ENCODE measurements at regions not wholly inside any gene's neighbourhood (a gene's known extent, or its start where the extent isn't known, plus 50 kb on each side); places are given as distances from the start of the nearest gene placed in this dataset.

DNA sequence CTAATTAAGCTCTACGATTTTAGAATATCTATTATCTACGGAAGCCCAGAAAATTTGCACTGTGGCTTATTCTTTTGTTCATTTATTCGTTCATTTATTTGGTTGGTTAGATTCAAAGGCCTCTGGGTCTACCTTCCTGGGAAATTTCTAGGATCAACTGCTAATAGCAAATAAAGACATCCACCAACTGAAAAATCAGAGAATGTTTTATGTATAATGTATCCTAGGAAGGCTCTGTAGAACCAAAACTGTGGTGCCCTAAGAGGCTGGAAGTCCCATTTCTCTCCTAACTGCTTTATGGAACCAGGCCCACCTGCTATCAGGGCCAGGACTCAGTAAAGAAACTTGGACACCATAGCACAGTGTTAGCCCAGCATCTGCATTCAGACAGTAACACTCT is 923.4 kb upstream of the AUTS2 start (continued):
- TF ChIP-seq, protein P1, sequence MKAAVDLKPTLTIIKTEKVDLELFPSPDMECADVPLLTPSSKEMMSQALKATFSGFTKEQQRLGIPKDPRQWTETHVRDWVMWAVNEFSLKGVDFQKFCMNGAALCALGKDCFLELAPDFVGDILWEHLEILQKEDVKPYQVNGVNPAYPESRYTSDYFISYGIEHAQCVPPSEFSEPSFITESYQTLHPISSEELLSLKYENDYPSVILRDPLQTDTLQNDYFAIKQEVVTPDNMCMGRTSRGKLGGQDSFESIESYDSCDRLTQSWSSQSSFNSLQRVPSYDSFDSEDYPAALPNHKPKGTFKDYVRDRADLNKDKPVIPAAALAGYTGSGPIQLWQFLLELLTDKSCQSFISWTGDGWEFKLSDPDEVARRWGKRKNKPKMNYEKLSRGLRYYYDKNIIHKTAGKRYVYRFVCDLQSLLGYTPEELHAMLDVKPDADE (IDR thresholded peaks at IDR 0.05), result no peak
- no peak for TF ChIP-seq ZNF331 (CRISPR knock-in tag; IDR thresholded peaks at IDR 0.05; ENCODE audit: low read depth)
- no peak for TF ChIP-seq NANOG (IDR thresholded peaks at IDR 0.05; ENCODE audit: borderline replicate concordance)
- no peak for TF ChIP-seq STAT1 (IDR thresholded peaks at IDR 0.05; ENCODE audit: unreplicated experiment)
- TF ChIP-seq CREB1 (CRISPR knock-in tag; IDR thresholded peaks at IDR 0.05; ENCODE audit: low read depth), result no peak
- TF ChIP-seq JUNB (IDR thresholded peaks at IDR 0.05; ENCODE audit: unreplicated experiment), result no peak
- TF ChIP-seq ZNF114 (CRISPR knock-in tag; IDR thresholded peaks at IDR 0.05), result no peak
- no peak for TF ChIP-seq EZH2phosphoT487 (IDR thresholded peaks at IDR 0.05; ENCODE audit: unreplicated experiment)

DNA sequence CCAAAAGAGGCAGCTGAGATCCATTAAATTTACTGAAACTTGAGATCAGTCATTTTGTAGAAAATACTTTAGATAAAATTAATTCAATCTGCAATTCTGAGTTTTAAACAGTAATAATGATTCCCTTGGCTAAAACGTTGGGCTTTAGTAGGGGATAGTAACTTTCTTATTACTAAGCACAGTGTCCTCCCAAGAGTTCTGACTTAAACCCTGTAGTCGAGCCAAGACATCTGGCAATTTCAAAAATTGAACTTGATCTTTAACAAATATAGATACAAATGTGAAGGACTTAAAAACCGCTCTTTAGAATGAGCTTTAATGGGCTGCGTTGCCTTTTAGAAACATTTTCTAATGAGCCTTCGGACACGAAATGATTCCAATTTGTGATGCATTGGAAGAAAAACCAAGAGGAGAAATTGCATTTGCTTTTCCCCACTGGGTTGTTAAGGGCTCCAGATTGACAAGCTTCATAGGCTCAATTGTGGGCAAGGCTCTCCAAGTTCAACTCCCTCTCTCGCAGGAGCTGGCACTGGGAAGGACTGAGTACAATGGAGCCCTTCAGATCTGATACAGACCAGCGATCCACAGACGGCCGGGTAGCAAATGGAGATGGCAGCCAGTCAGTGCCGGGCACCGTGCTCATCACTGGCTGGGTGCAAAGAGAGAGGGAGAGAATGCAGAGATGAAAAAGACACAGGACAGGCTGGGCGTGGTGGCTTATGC is 921.3 kb upstream of the AUTS2 start:
- H3K9me2 ChIP-seq (ENCODE audit: insufficient read depth), result no peaks in the 10 kb centered on the region
- H3K27me3 ChIP-seq (ENCODE audit: insufficient read depth), result no peaks in the 10 kb centered on the region
- ATAC-seq (no peak), DNase-seq (ENCODE audit: low spot score) (no peak)
- no peaks in the 10 kb centered on the region for H3K79me2 ChIP-seq (replicated peaks; ENCODE audit: insufficient read depth)
- H4K20me1 ChIP-seq (replicated peaks; ENCODE audit: insufficient read depth), result no peaks in the 10 kb centered on the region
- H3K4me3 ChIP-seq, result no peak overlapping the region
- H2AFZ ChIP-seq, result no peak overlapping the region
- H3F3A ChIP-seq (replicated peaks; ENCODE audit: low read depth), result no peaks in the 10 kb centered on the region
- H3K4me2 ChIP-seq, result no peak overlapping the region
- Mint-ChIP-seq H3K4me3 (no peak overlapping the region), H3K27ac (no peak overlapping the region), H3K9me3 (peaks cover 97% of the 10 kb centered on the region), H3K4me1 (no peaks in the 10 kb centered on the region), H3K27me3 (ENCODE audit: insufficient read depth, low read depth, poor library complexity) (peaks cover 12% of the 10 kb centered on the region), H3K36me3 (ENCODE audit: low read depth) (peaks cover 33% of the 10 kb centered on the region)
- H3K36me3 ChIP-seq (ENCODE audit: insufficient read depth), result no peaks in the 10 kb centered on the region
- H3K4me1 ChIP-seq (ENCODE audit: insufficient read depth), result no peaks in the 10 kb centered on the region
- H3K27ac ChIP-seq (ENCODE audit: low read depth), result no peak overlapping the region
- no peak for TF ChIP-seq NANOG (IDR thresholded peaks at IDR 0.05; ENCODE audit: borderline replicate concordance)
- TF ChIP-seq, protein P2, sequence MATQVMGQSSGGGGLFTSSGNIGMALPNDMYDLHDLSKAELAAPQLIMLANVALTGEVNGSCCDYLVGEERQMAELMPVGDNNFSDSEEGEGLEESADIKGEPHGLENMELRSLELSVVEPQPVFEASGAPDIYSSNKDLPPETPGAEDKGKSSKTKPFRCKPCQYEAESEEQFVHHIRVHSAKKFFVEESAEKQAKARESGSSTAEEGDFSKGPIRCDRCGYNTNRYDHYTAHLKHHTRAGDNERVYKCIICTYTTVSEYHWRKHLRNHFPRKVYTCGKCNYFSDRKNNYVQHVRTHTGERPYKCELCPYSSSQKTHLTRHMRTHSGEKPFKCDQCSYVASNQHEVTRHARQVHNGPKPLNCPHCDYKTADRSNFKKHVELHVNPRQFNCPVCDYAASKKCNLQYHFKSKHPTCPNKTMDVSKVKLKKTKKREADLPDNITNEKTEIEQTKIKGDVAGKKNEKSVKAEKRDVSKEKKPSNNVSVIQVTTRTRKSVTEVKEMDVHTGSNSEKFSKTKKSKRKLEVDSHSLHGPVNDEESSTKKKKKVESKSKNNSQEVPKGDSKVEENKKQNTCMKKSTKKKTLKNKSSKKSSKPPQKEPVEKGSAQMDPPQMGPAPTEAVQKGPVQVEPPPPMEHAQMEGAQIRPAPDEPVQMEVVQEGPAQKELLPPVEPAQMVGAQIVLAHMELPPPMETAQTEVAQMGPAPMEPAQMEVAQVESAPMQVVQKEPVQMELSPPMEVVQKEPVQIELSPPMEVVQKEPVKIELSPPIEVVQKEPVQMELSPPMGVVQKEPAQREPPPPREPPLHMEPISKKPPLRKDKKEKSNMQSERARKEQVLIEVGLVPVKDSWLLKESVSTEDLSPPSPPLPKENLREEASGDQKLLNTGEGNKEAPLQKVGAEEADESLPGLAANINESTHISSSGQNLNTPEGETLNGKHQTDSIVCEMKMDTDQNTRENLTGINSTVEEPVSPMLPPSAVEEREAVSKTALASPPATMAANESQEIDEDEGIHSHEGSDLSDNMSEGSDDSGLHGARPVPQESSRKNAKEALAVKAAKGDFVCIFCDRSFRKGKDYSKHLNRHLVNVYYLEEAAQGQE (IDR thresholded peaks at IDR 0.05; ENCODE audit: unreplicated experiment), result no peak
- TF ChIP-seq, protein P1 (IDR thresholded peaks at IDR 0.05), result no peak
- no peak for TF ChIP-seq EZH2phosphoT487 (IDR thresholded peaks at IDR 0.05; ENCODE audit: unreplicated experiment)
- no peak for TF ChIP-seq EZH2 (IDR thresholded peaks at IDR 0.05; ENCODE audit: low read depth, unreplicated experiment)
- TF ChIP-seq JUNB (IDR thresholded peaks at IDR 0.05; ENCODE audit: unreplicated experiment), result no peak
- TF ChIP-seq, protein P3, sequence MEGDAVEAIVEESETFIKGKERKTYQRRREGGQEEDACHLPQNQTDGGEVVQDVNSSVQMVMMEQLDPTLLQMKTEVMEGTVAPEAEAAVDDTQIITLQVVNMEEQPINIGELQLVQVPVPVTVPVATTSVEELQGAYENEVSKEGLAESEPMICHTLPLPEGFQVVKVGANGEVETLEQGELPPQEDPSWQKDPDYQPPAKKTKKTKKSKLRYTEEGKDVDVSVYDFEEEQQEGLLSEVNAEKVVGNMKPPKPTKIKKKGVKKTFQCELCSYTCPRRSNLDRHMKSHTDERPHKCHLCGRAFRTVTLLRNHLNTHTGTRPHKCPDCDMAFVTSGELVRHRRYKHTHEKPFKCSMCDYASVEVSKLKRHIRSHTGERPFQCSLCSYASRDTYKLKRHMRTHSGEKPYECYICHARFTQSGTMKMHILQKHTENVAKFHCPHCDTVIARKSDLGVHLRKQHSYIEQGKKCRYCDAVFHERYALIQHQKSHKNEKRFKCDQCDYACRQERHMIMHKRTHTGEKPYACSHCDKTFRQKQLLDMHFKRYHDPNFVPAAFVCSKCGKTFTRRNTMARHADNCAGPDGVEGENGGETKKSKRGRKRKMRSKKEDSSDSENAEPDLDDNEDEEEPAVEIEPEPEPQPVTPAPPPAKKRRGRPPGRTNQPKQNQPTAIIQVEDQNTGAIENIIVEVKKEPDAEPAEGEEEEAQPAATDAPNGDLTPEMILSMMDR (conservative IDR thresholded peaks at IDR 0.05; ENCODE audit: low read depth in 2 of 2), result no peak
